ENCODE measurements at regions not wholly inside any gene's neighbourhood (a gene's known extent, or its start where the extent isn't known, plus 50 kb on each side); places are given as distances from the start of the nearest gene placed in this dataset.

- DNase-seq, result no peak
Observed at GRCh38 chr1:34671887-34672286, 83.0 kb upstream of the GJB5 start.

DNA sequence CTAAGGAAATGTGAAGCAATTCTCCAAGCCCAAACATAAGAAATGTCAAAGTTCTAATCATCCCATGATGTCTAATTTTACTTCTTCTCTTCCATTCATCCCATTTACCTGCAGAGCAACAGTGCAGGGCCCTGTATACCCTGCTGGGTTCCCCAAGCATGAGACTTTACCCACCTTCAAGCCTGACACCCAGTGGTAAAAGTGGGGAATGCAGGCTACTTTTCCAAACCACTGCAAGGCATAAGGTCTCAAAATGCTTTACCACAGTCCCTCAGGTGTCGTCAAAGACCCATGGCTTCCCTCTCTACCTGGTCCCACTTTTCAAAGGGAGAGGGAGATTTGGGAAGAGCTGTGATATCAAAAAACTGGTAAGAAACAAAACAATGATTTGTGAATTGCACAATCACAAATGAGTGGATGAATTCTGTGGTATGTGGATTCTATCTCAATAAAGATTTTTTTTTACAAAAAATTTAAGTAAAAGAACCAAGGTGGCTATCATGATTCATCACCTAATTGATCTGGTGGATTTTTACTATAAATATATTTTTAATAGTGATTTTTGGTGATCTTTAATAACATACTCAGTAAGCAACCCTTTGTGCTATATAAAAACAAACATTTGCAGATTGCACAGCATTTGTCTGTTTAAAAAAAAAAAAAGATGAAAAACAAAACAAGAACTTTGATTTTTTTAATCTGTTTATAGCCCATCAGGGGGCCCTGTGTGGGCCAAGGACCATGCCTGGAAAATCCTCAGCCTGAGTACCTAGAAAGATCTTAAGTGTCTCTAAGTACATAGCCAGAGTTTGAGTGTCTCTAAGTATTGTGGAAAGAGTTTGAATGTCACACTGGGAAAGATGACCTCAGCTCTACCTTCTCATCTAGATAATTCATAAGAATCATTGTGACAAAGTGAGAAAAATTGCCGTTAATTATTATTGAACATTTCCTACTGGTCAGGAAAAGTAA is 73.1 kb upstream of the GJB5 start:
- peak; percentile 38 to 49 for DNase-seq

DNA sequence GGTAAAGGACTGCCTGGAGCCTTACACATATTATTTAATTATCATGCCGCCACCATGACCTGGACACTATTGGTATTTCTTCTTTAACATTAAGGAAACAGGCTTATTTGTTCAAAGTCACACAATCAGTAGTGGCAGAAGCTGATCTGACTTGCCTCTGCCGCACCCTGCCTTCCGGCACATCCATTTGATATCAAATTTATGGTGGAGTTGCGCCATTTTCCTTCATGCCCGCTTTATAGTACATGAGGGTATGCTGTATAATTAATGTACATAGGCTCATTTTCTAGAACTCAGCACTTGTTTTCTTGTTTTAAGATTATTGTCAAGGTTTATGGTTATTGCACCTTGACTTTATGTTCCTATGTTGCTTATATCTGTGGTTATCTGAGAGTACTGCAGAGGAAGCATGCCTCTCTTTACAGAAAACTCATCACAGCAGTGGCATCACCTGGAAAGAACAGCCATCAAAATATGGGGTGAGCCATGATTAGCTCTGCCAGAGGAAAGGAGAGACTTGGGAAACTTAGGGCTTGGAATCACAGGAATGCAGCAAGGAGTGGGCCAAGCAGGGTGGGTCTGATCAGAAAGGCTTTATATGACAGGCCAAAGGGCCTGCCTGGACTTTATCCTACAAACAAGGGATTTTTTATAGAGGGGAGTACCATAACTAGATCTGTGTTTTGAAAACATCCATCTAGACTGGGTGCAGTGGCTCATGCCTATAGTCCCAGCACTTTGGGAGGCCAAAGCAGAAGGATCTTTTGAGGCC is 72.2 kb upstream of the GJB5 start:
- no peak for DNase-seq

DNA sequence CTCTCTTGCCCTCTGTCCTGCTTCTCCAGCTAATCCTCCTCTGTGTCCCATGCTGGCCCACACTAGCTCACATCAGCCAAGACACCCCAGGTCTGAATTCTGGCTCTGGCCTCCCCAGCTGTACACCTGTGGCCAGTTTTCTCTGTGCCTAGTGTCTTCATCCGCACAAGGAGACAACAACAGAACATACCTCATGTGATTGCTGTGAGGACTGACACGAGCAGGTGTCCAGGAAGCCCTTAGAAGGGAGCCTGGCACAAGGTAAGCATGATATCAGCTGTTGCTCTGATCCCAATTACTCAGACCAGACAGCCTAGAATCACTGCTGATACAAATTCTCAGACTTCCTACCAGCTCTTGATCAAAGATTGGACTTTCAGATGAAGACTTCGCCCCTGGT is 71.2 kb upstream of the GJB5 start:
- no peak for DNase-seq

GRCh38 chr1:34684266-34684665 is 70.6 kb upstream of the GJB5 start:
- DNase-seq, result no peak

DNA sequence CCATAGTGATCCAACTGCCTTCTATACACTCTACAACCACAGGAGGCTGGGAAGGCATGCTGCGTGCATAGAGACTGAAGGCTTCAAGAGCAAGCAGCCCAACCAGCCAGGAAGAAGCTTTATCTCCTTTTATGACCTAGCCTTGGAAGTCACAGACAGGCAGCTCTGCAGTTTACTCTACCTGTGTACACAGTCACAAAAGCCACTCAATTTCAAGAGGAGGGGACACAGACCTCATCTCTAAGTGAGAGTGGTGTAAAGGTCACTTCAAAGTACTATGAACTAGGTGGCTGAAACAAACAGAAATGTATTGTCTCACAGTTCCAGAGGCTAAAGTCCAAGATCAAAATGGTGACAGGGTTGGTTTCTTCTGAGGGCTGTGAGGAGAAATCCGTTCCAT is 69.6 kb upstream of the GJB5 start:
- DNase-seq, result no peak

- no peak for DNase-seq
Observed at GRCh38 chr1:34686531-34686930, 68.3 kb upstream of the GJB5 start.

- no peak for DNase-seq
Observed at GRCh38 chr1:34688006-34688741, 66.7 kb upstream of the GJB5 start.

DNA sequence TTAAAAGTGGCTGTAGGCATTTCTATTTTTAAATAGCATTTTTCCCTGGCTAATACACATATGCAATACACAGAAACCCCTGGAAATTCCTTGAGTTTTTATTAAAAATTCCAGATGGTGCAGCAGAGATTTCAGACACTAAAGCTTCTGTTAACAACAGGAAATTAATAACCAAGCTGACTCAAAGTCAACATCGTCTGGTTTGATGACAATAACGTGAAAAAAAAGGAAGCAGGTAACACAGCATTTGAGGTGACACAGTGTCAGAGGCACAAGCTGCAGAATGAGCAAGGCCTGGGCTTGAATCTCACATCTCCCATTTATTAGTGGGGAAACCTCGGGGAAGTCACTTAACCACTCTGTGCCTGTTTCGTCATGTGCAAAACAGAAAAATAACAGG is 64.6 kb upstream of the GJB5 start:
- no peak for DNase-seq

DNA sequence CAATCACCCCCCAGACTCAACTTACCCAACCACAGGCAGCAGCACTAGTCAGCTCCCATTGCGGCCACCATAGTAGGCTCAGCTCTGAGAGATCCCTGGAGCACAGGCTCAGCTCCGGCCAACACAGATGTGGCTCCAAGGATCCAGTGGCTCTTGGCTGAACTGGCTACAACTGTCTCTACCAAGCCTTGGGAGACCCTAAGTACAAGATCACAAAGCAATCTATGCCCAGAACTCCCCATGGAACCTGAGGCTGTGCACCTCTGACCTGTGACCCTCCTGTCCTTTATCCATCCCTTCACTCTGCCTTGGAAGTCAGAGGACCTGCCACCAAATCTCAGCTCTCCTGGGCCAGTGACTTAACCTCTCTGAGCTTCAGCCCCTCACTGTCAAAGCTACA is 61.8 kb upstream of the GJB5 start:
- no peak for DNase-seq

- no peak for DNase-seq
Observed at GRCh38 chr1:34694383-34694782, 60.5 kb upstream of the GJB5 start.

GRCh38 chr1:34695580-34695979 is 59.3 kb upstream of the GJB5 start:
- no peak for DNase-seq

- DNase-seq, result no peak
Observed at GRCh38 chr1:34696230-34696629, 58.6 kb upstream of the GJB5 start.

DNA sequence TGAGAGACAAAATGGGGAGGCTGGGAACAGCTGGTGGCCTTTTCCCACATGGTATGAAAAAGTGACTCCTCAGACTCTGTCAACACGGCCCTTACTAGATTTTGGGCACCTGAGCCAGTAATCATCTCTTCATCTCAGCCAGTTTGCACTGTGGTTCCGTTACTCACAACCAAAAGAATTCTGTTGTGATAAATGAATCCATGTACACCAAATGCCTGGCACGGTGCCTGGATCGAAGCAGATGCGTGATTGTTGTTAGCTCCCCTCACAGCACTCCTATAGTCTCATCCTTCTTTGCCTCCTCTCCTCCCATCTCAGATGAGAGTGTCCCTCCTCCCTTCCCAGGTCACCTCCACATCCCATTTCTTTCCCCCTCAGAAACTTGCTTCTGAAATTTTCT is 57.9 kb upstream of the GJB5 start:
- DNase-seq, result no peak

DNA sequence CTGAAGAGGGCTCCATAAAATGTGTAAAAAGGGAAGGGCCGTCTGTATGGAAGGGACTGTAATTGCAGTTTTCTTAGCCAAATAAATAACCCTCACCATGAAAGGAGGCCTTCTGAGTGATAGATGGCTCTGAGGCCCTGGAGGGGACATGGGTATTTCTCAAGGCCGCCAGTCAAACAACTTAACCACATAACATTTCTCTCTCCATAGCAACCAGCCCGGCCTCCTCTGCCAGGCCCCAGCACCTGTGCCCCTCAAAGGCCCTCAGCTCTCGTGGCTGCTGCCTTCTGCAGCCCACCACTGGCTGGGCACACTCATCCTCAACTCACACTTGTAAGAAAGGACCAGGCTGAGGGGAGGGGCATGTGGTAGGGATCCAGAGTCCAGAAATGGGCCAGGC is 57.0 kb upstream of the GJB5 start:
- no peak for DNase-seq

DNA sequence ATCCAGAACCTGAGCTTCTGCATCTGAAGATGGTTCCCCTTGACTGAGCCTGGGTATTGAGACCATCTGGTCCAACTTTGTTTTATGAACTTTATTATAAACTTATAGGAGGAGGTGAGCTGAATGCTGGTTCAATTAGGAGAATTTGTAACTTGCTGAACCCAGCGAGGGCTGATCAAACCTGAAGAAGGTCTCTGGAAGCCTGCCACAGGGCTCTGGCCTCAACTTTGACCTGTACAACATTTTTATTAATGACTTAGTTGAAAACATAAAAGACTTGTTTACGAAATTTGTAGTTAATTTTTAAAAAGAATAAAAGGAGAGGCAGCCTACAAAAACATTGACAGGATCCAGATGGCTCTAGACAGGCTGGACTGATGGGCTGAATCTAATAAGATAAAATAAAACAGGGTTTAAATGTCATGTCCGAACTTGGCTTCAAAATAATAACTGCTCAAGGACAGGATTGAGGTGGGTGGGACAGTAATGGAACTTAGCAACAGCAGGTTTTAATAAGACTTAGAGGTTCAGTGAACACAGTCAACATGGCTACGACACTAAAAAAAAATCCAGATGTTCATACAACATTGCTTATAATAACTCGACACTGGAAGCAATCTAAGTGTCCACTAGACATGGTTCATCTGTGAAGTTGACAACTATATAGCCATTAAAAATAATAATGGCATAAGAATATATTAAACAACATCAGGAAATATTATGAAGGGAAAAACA is 53.4 kb upstream of the GJB5 start:
- no peak for DNase-seq
